ENCODE measurements at regions not wholly inside any gene's neighbourhood (a gene's known extent, or its start where the extent isn't known, plus 50 kb on each side); places are given as distances from the start of the nearest gene placed in this dataset.
A peak's percentile ranks its signal among the peaks of the same experiment; 100 is the strongest.

GRCh38 chr5:152956943-152957613 is 533.4 kb upstream of the GRIA1 start:
- Histone ChIP-seq H3K4me3 (no peak overlapping the region), H3K27ac (peak overlapping the region in 2 of 3 donors; percentile 14 to 51), H3K36me3 (no peaks in the 10 kb centered on the region), H3K27me3 (no peaks in the 10 kb centered on the region), H3K4me1 (peaks cover 0 to 12% (median 5%) of the 10 kb centered on the region in 4 donors), H3K9me3 (no peaks in the 10 kb centered on the region)
- ATAC-seq: peak; percentile 83 to 88 (median 86)
- WGBS (ENCODE audit: insufficient coverage, low coverage, low lambda C conversion rate, missing lambda C conversion rate): 24% methylated on average over 2 of the region's 2 CpGs
- intact Hi-C loops (cut with DNase I): no loop called here
- no peak for DNase-seq
- TF ChIP-seq POLR2A (IDR thresholded peaks at IDR 0.05) (no peak), CTCF (IDR thresholded peaks at IDR 0.05) (no peak)

- Histone ChIP-seq H3K36me3 (no peaks in the 10 kb centered on the region), H3K4me3 (no peak overlapping the region), H3K27ac (no peak overlapping the region), H3K4me1 (no peaks in the 10 kb centered on the region), H3K27me3 (no peaks in the 10 kb centered on the region), H3K9me3 (no peaks in the 10 kb centered on the region)
- DNase-seq (no peak), ATAC-seq (no peak)
- no peak for TF ChIP-seq CTCF (IDR thresholded peaks at IDR 0.05)
- no peak for TF ChIP-seq POLR2A (IDR thresholded peaks at IDR 0.05)
- WGBS (ENCODE audit: insufficient coverage, low coverage, low lambda C conversion rate, missing lambda C conversion rate): 60% methylated on average over 1 of the region's 1 CpG
- intact Hi-C loops (cut with DNase I): no loop called here
These were observed 512.2 kb upstream of the GRIA1 start for GRCh38 chr5:152978141-152978835.

- Histone ChIP-seq H3K27ac (no peak overlapping the region), H3K9me3 (no peaks in the 10 kb centered on the region), H3K36me3 (no peaks in the 10 kb centered on the region), H3K4me3 (no peak overlapping the region), H3K4me1 (no peaks in the 10 kb centered on the region), H3K27me3 (no peaks in the 10 kb centered on the region)
- ATAC-seq (no peak), DNase-seq (no peak)
- intact Hi-C loops (cut with DNase I): no loop called here
- 25% methylated on average over 1 of the region's 1 CpG for WGBS (ENCODE audit: insufficient coverage, low coverage, low lambda C conversion rate, missing lambda C conversion rate)
- TF ChIP-seq CTCF (IDR thresholded peaks at IDR 0.05): no peak
- no peak for TF ChIP-seq POLR2A (IDR thresholded peaks at IDR 0.05)
These were observed 503.3 kb upstream of the GRIA1 start for GRCh38 chr5:152987131-152987530.

- ATAC-seq (no peak), DNase-seq (no peak)
- TF ChIP-seq POLR2A (IDR thresholded peaks at IDR 0.05) (no peak), CTCF (IDR thresholded peaks at IDR 0.05) (no peak)
- H3K4me1 ChIP-seq: no peaks in the 10 kb centered on the region
- no peaks in the 10 kb centered on the region for H3K27me3 ChIP-seq
- 68% methylated on average over 2 of the region's 2 CpGs for WGBS (ENCODE audit: insufficient coverage, low coverage, low lambda C conversion rate, missing lambda C conversion rate)
- H3K4me3 ChIP-seq: no peak overlapping the region
- no peaks in the 10 kb centered on the region for H3K9me3 ChIP-seq
- H3K27ac ChIP-seq: no peak overlapping the region
- no peaks in the 10 kb centered on the region for H3K36me3 ChIP-seq
- intact Hi-C loops (cut with DNase I): no loop called here
These were observed 500.3 kb upstream of the GRIA1 start for GRCh38 chr5:152990217-152990616.

All from right lobe of liver (tissue), 6 donors.